Embryonic facial prominence (tissue), 1 donor: ENCODE measurements at regions not wholly inside any gene's neighbourhood (a gene's known extent, or its start where the extent isn't known, plus 50 kb on each side); places are given as distances from the start of the nearest gene placed in this dataset.

Experiments
- DNase-seq: peaks from one replicate; pipeline ENCODE4 v3.0.0-alpha.2; 2016; ENCODE audit errors: extremely low spot score

GRCh38 chr9:27625751-27626150 lies 52.5 kb upstream of the C9orf72 start:
- DNase-seq, result no peak

DNA sequence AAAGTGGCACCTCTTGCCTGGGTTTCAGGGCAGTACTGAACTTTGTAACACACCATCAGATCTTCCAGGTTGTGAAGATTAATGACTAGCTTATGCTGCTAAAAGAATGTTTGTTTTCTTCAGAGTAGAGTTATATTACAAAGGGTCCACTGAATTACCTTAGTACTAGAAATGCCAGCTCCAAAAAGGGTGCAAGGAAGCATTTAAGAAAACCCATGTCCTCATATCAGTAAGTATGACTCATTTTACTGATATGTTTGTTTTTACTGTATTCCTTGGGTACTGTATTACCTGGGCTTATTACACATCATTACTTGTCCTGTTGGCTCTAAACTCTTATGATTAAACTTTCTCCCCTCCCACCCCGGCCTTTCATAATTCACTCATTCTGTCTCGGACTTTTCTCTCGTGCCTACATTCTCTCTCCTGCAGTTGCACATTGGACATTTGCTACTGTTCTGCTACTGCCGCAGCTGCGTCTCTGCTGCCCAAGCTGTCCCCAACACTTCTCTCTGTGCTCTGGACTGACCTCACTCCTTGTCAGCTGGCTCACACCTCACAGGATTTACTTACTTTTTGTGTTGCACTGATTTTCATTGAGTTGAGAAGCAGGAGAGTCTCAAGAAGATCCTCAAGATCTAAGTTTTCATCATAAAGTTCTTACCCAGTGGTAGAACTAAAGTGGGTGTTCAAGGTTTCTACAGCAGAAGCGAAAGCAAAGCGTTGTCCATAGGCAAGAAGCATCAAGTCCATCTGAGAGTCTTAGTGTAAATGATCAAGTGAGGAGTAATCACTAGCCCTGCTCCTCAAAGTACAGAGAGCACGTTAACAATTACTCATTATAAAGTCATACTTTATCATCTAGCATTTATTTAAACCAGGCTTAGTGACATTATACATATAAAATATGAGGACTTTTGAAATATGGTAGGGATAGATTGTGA lies 53.2 kb upstream of the C9orf72 start:
- DNase-seq, result no peak

DNA sequence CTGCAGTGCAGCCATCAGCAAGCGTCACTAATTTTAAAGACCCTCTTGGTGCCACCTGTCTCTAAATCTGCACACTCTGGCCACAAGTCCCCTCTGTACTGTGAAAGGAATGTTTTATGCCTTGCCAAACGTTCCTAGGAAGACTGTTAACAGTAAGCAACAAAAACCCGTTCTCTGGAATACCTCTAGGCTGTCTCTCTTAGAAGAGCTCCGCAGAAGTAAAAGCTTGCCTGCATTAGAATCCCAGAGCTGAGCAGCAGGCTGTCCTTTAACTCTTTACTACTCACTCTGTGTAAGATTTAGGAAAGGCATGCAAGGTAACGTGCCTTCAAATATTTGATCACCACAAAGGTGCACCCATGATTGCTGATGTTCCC lies 53.9 kb upstream of the C9orf72 start:
- DNase-seq, result no peak

DNA sequence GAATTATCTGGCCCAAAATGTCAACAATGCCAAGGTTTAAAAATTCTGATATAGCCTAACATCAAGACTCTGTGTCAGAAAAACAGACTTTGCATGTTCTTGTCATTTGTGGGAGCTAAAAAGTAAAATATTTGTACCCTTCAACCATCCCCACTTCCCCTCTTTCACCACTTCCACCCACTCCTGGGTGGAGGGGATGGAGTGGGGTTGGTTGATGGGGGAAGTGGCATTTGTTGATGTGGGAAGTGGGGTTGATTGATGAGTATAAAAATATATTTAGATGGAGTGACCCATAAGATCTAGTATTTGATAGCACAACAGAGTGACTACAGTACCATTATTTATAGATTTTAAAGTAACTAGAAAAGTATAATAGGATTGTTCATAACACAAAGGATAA lies 55.0 kb upstream of the C9orf72 start:
- DNase-seq, result no peak

DNA sequence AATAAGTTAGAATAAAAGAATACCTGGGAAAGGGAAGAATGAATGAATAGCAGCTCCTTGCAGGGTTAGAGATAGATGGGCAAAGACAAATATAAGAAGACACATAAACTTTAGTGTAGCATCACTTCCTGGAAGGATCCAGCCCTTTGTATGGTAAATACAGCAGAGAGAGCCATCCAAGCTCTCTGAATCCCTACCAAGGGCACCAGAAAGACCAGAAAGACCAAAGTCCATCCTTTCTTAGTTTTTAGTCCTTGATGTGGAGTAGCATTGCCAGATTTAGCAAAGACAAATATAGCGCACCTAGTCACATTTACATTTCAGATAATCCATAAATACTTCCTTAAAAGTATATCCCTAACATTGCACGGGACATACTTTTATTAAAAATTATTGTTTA lies 56.1 kb upstream of the C9orf72 start:
- DNase-seq, result no peak

DNA sequence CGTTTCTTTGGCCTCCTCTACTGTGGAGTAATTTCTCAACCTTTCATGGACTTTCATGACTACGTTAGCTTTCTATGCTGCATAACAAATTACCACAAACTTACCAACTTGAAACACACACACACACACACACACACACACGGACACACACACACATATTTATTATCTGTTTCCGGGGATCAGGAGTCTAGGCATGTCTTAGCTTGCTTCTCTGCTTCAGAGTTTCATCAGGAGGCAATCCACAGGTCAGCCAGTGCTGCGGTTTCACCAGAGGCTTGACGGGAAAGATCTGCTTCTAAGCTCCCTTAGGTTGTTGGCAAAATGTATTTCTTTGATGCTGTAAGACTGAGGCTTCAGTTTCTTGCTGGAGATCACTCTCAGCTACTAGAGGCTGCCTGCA lies 59.0 kb upstream of the C9orf72 start:
- no peak for DNase-seq

DNA sequence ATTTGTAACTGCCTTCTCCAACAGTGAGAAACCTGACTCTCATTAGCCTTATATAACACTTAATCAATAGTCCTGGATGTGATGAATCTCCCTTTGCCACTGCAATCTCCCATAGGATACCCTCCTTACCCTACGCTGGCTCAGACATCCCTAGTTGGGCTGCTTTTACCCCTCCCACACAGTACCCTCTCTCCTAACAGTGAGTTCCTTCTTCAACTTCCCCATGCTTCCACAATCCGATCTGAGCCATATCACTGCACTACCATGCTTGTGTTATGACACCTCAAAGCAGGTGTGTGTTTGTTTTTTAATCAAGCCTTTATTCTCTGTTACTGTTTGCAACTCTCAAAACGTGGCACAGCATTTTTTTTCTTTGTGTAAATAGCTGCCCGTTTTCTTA lies 60.5 kb upstream of the C9orf72 start:
- DNase-seq, result no peak

DNA sequence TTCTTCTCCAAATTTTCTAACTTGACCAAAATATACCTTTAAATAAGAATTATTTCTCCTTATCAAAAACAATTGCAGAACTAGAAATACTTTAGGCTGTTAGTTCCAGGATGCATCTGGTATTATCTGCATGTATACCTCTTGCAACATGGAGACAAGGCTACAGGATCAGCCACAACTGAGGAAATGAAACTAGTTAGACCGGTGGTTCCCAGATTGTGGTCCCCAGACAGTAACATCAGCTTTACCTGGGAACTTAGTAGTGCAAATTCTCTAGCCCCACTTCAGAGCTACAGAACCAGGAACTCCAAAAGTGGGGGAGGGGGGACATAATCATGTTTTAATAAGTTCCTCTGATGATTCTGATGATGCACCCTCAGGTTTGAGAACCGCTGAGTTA lies 61.6 kb upstream of the C9orf72 start:
- DNase-seq, result no peak

DNA sequence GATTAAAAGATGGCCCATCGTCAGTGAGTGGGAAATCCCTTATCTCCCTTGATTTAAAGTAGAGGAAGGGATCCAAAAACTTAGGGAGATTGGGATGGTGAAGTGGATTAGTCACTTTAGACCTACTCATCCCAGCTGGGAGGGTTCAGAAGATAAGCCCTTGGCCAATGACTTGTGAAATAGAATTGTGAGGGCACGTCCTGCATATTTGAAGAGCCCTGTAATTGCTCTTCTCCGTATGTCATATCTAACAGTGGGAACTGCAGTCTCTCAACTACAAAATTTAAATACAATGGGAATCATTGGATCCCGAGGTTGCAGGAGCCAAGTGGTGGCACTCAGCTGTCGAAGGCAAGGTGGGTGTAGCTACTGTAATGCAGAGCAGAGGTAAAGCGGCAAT lies 65.4 kb upstream of the C9orf72 start:
- DNase-seq, result no peak

- no peak for DNase-seq
Measured at GRCh38 chr9:27645161-27645840, 72.0 kb upstream of the C9orf72 start.

DNA sequence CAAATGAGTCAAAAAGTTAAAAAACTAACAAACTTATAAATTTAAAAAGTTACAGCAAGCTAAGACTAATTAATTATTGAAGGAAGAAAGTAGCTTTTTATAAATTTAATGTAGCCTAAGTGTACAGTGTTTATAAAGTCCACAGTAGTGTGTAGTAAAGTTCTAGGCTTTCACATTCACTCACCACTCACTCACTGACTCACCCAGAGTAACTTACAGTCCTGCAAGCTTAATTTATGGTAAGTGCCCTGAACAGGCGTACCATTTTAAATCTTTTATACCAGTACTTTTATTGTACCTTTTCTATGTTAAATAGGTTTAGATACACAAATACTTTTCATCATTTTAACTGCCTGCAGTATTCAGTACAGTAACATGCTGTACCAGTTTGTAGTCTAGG lies 80.0 kb upstream of the C9orf72 start:
- no peak for DNase-seq

DNA sequence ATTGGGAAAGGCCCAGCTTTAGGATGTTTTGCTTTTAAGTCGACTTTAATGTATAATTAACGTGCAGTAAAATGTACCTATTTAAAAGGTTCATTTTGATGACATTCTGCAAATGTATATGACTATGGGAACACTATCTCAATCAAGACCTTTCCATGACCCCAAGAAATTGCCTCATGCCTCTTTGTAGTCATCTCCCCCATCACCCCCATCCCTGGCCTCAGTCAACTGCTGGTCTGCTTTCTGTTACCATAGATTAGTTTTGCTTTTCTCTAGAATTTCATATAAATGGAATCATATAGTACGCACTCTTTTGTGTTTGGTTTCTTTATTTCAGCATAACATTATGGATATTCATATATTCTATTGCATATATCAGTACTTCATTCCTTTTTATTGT lies 80.7 kb upstream of the C9orf72 start:
- DNase-seq, result no peak

DNA sequence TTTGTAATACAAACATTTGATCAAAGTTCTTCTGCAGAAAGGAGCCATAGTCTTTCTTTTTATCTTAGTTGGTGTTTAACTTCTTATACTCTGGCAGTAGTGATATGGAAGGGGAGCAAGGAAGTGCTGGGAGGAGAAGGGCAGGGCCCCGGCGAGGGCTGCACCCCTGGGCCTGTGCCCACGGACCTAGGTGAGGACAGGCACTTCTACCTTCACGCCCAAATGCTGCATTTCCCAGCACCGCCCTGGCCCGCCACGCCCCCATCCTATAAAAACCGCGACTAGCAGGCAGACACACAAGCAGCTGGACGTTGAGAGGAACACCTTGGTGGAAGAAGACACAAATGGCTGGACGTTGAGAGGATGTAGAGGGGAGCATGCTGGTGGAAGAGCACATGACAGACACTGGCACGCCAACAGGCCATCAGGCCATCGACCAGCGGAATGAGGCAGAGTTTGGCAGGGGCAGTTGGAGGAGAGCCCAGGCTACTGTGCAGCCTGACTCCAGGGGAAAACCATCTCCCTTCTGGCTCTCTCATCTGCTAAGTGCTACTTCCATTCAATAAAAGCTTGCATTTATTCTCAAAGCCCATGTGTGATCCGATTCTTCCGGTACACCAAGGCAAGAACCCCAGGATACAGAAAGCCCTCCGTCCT lies 81.5 kb upstream of the C9orf72 start:
- no peak for DNase-seq

DNA sequence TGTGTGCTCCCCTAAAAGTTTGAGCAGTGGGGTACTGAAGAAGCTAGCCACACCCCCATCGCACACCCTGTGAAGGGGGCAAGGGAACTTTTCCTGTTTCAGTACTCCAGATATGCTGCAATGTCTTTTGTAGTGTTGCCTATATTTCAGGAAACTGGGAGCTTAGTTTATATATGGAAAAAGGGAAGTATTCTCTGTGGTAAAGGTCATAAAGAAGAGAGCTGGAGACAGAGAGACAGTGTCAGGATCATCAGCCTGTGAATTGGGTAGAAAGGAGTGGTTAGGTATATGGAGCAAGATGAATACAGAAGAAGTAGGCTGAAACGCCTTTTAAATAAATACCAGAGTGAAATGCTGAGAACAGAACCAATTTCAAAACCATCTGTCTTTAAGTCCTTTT lies 82.2 kb upstream of the C9orf72 start:
- no peak for DNase-seq

DNA sequence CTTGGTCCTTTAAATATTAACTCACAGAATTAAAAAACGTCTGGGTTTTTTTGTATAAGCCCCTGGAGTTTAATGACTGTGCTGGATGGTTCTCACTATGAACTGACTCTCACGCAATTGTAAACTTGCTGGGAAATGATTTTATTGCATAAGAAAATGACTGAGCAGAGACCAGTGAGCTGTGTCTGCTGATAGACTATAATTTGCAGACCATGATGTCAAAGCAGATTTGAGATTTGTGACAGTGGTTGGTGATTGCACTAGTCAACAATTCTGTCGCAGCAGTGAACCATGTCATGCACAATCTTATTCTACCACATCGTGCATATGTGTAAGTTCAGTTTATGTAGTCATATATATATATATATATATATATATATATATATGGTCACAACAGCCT lies 85.7 kb upstream of the C9orf72 start:
- DNase-seq, result no peak

GRCh38 chr9:27659571-27659970 lies 86.3 kb upstream of the C9orf72 start:
- DNase-seq, result no peak

DNA sequence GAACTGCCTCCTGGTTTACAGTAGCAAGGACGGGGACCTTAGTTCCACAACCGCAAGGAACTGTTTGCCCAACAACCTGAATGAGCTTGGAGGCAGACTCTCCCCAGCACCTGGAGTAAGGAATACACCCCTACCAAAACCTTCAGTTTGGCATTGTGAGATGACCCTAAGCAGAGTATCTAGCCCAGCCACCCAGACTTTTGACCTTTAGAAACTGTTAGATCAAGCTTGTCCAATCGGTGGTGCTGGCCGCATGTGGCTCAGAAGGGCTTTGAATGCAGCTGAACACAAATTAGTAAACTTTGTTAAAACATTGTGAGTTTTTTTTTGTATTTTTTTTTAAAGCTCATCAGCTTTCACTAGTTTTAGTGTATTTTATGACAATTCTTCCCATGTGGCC lies 86.9 kb upstream of the C9orf72 start:
- no peak for DNase-seq

DNA sequence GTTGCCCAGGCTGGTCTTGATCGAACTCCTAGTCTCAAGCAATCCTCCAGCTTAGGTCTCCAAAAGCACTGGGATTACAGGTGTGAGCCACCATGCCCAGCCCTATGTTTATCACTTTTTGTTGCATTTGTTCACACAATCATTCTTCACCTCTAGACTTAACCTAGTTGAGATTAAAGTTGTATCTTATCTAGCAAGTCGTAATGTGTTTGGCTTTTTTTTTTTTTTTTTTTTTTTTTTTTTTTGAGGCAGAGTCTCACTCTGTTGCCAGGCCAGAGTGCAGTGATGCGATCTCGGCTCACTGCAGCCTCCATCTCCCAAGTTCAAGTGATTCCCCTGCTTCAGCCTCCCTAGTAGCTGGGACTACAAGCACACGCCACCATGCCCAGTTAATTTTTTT lies 90.2 kb upstream of the C9orf72 start:
- no peak for DNase-seq

- no peak for DNase-seq
Measured at GRCh38 chr9:27664121-27664779, 91.0 kb upstream of the C9orf72 start.

DNA sequence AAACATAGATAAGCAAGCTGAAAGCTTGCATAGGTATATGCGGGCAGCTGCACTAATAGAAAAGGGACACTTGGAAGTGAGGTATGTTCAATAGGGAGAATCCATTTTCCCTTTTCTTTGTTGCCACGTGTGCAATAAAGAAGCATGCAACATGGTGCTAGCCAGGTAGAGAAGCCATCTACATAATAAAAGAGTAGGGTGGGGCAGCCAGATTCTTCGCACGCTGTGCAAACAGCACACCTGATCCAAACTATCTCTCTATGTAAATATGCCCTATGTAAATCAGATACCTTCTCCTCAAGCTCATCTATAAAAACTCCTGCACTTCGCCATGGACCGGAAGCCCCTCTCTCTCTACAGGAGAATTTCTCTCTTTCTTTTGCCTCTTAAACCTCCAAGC lies 91.9 kb upstream of the C9orf72 start:
- DNase-seq, result no peak

DNA sequence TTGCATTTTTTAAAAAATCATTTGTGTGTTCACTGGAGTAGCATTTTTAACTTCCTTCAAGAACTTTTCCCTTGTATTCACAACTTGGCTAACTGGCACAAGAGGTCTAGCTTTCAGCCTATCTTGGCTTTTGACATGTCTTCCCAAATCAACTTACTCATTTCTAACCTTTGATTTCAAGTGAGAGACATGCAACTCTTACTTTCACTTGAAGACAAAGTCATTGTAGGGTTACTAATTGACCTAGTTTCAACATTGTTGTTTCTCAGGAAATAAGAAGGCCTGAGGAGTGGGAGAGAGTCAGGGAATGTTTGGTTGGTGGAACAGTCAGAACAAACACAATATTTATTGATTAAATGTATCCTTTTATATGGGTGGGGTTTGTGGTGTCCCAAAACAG lies 95.0 kb upstream of the C9orf72 start:
- DNase-seq, result no peak

- DNase-seq, result no peak
Measured at GRCh38 chr9:27671636-27672035, 98.4 kb upstream of the C9orf72 start.
